Ovary (tissue), 7 donors: ENCODE measurements at regions not wholly inside any gene's neighbourhood (a gene's known extent, or its start where the extent isn't known, plus 50 kb on each side); places are given as distances from the start of the nearest gene placed in this dataset.

ENCODE experiments used
- DNase-seq, 5 donors: peaks; one replicate each; pipeline ENCODE4 v3.0.0-alpha.2; 2019 to 2020
- H3K27ac ChIP-seq, 2 donors: fragments of 200-600 bp; one replicate each; pipeline versions ENCODE4 v1.5.1 to v1.8.0; 2019 to 2022
- H3K27me3 ChIP-seq: fragments of 200-600 bp; one replicate; pipeline ENCODE4 v1.8.0; 2022
- H3K36me3 ChIP-seq: fragments of 200-600 bp; sonication (generic); one replicate; pipeline ENCODE4 v1.5.1; 2019
- H3K4me1 ChIP-seq: one replicate; pipeline ENCODE4 v1.8.1; 2013; ENCODE audit warnings: mild to moderate bottlenecking, moderate library complexity; ENCODE audit not compliant: insufficient read depth
- H3K4me3 ChIP-seq: fragments of 200-600 bp; sonication (generic); one replicate; pipeline ENCODE4 v1.5.1; 2017
- H3K9me3 ChIP-seq, 2 donors: fragments of 200-600 bp in 1 of 2; sonication (generic) in 1 of 2; one replicate each; pipeline versions ENCODE4 v1.5.1 to v1.8.1; 2013 to 2019; ENCODE audit warnings: mild to moderate bottlenecking in 1 of 2, moderate library complexity in 1 of 2
- CTCF ChIP-seq, 3 donors: fragments of 450-650 bp in 2 of 3; fragments of 200-600 bp in 1 of 3; IDR thresholded peaks; one replicate each; pipeline versions ENCODE4 v1.5.1 to v1.8.0; 2016 to 2022; ENCODE audit warnings: antibody characterized with exemption in 3 of 3, mild to moderate bottlenecking in 1 of 3
- EP300 ChIP-seq: sonication (generic); formaldehyde crosslinking; IDR thresholded peaks from one replicate; pipeline ENCODE4 v1.6.1; 2017; ENCODE audit warnings: antibody characterized with exemption
- POLR2A ChIP-seq: fragments of 450-650 bp; IDR thresholded peaks from one replicate; pipeline ENCODE4 v1.6.1; 2017; ENCODE audit warnings: antibody characterized with exemption, mild to moderate bottlenecking, moderate library complexity
- WGBS, 3 donors: extraction: QIAGEN DNeasy Blood & Tissue Kit in 1 of 3; methylation state at CpG; one replicate each; pipeline versions ENCODE4 v1.1.5 to v1.1.7; 2013 to 2017; 5-methylcytosine and 5-hydroxymethylcytosine counted together
- intact Hi-C, 4 donors: fragments of 100-400 bp; cut with DNase I; formaldehyde crosslinking; loops; one replicate each; pipeline versions ENCODE4 v1.11.0 to v1.15.1; 2022 to 2023
- donor health status: DM: no; HTN: no; CAD: no; lungs with moderate emphysema.
- donor health status: DM: no; HTN: no; CAD: no.
- donor health status: Bipolar disorder and iron deficiency.
- donor health status: DM: no; HTN: no; CAD: no.
- donor health status: DM: yes; HTN: yes; CAD: no.

GRCh38 chr14:86574051-86574777 lies 1044.3 kb downstream of the FLRT2 start:
- intact Hi-C loops: no loop called here
- WGBS, 3 donors: 49 to 54% (median 53%) methylated on average over 10 of the region's 10 CpGs
- DNase-seq: no peak
- no peaks in the 10 kb centered on the region for H3K27me3 ChIP-seq
- no peak overlapping the region for H3K4me3 ChIP-seq
- TF ChIP-seq EP300 (no peak), POLR2A (no peak), CTCF (IDR thresholded peaks at IDR 0.05) (no peak)
- H3K9me3 ChIP-seq: no peaks in the 10 kb centered on the region
- no peak overlapping the region for H3K27ac ChIP-seq
- H3K4me1 ChIP-seq: no peaks in the 10 kb centered on the region
- no peaks in the 10 kb centered on the region for H3K36me3 ChIP-seq

- Histone ChIP-seq H3K4me3 (no peak overlapping the region), H3K4me1 (no peaks in the 10 kb centered on the region), H3K27me3 (no peaks in the 10 kb centered on the region), H3K27ac (no peak overlapping the region), H3K9me3 (no peaks in the 10 kb centered on the region), H3K36me3 (no peaks in the 10 kb centered on the region)
- no peak for DNase-seq
- intact Hi-C loops: no loop called here
- TF ChIP-seq EP300: no peak
- no peak for TF ChIP-seq POLR2A
- no peak for TF ChIP-seq CTCF (IDR thresholded peaks at IDR 0.05)
Measured at GRCh38 chr14:86570371-86570770, 1040.4 kb downstream of the FLRT2 start.

GRCh38 chr14:86543521-86543920 lies 1013.6 kb downstream of the FLRT2 start:
- no peak for DNase-seq
- H3K27me3 ChIP-seq: no peaks in the 10 kb centered on the region
- H3K36me3 ChIP-seq: no peaks in the 10 kb centered on the region
- no peak overlapping the region for H3K4me3 ChIP-seq
- H3K9me3 ChIP-seq: no peaks in the 10 kb centered on the region
- no peaks in the 10 kb centered on the region for H3K4me1 ChIP-seq
- no peak overlapping the region for H3K27ac ChIP-seq
- intact Hi-C loops: no loop called here
- TF ChIP-seq POLR2A: no peak
- TF ChIP-seq CTCF (IDR thresholded peaks at IDR 0.05): no peak
- TF ChIP-seq EP300: no peak

GRCh38 chr14:86541972-86542371 lies 1012.0 kb downstream of the FLRT2 start:
- WGBS, 3 donors: 64 to 79% (median 66%) methylated on average over 4 of the region's 4 CpGs
- Histone ChIP-seq H3K4me3 (no peak overlapping the region), H3K36me3 (no peaks in the 10 kb centered on the region), H3K4me1 (no peaks in the 10 kb centered on the region), H3K9me3 (no peaks in the 10 kb centered on the region), H3K27me3 (no peaks in the 10 kb centered on the region), H3K27ac (no peak overlapping the region)
- intact Hi-C loops: no loop called here
- no peak for TF ChIP-seq CTCF (IDR thresholded peaks at IDR 0.05)
- no peak for DNase-seq
